ENCODE measurements at regions not wholly inside any gene's neighbourhood (a gene's known extent, or its start where the extent isn't known, plus 50 kb on each side); places are given as distances from the start of the nearest gene placed in this dataset.
"Not testable (repeated sequence)": the region's sequence is repeated elsewhere in the genome, so short reads cannot be mapped to it uniquely, and the experiment has no call there.

- DNase-seq (ENCODE audit: low read depth) = no peak
Observed at GRCh38 chr7:409339-410281, 110.0 kb downstream of the PDGFA start.

GRCh38 chr7:410395-410910 lies 109.2 kb downstream of the PDGFA start:
- DNase-seq (ENCODE audit: low read depth) = no peak

- DNase-seq (ENCODE audit: low read depth) = not testable (repeated sequence)
Observed at GRCh38 chr7:411116-411515, 108.5 kb downstream of the PDGFA start.

- no peak for DNase-seq (ENCODE audit: low read depth)
Observed at GRCh38 chr7:411677-412312, 107.9 kb downstream of the PDGFA start.

GRCh38 chr7:412313-412710 lies 107.3 kb downstream of the PDGFA start:
- DNase-seq (ENCODE audit: low read depth) = no peak

- DNase-seq (ENCODE audit: low read depth) = no peak
Observed at GRCh38 chr7:414681-415560, 104.7 kb downstream of the PDGFA start.

GRCh38 chr7:415646-416525 lies 103.8 kb downstream of the PDGFA start:
- no peak for DNase-seq (ENCODE audit: low read depth)

- no peak for DNase-seq (ENCODE audit: low read depth)
Observed at GRCh38 chr7:416761-417624, 102.7 kb downstream of the PDGFA start.

GRCh38 chr7:417625-417889 lies 102.1 kb downstream of the PDGFA start:
- no peak for DNase-seq (ENCODE audit: low read depth)

GRCh38 chr7:417973-418601 lies 101.6 kb downstream of the PDGFA start:
- DNase-seq (ENCODE audit: low read depth) = no peak

- no peak for DNase-seq (ENCODE audit: low read depth)
Observed at GRCh38 chr7:418636-419280, 100.9 kb downstream of the PDGFA start.

GRCh38 chr7:420142-421093 lies 99.2 kb downstream of the PDGFA start:
- DNase-seq (ENCODE audit: low read depth) = no peak

GRCh38 chr7:421136-421991 lies 98.3 kb downstream of the PDGFA start:
- DNase-seq (ENCODE audit: low read depth) = no peak

- no peak for DNase-seq (ENCODE audit: low read depth)
Observed at GRCh38 chr7:422191-422885, 97.3 kb downstream of the PDGFA start.

GRCh38 chr7:422886-423225 lies 96.8 kb downstream of the PDGFA start:
- DNase-seq (ENCODE audit: low read depth) = no peak

- DNase-seq (ENCODE audit: low read depth) = no peak
Observed at GRCh38 chr7:423312-424260, 96.1 kb downstream of the PDGFA start.
